MCF 10A (cell line): ENCODE measurements at regions not wholly inside any gene's neighbourhood (a gene's known extent, or its start where the extent isn't known, plus 50 kb on each side); places are given as distances from the start of the nearest gene placed in this dataset.

Source experiments
- BruUV-seq: library from RNA; stranded (reverse); fragments of 400-500 nt; replicated peaks from 2 replicates; lab custom pipeline; 2021; lab: Mats Ljungman, UMichigan
- CTCF ChIA-PET: fragments of 300-600 bp; sonication (Branson Sonifier 250); formaldehyde crosslinking; extraction: SDS; loops from one replicate; lab custom pipeline; 2021; ENCODE audit warnings: antibody characterized with exemption, inconsistent platforms; lab: Yijun Ruan, JAX
- POLR2A ChIA-PET: fragments of 300-600, 350-650 bp; sonication (Branson Sonifier 250); formaldehyde crosslinking; extraction: SDS; loops from one replicate; lab custom pipeline; 2020; ENCODE audit warnings: antibody characterized with exemption, inconsistent platforms; lab: Yijun Ruan, JAX
- DNase-seq: peaks from one replicate; pipeline ENCODE4 v3.0.0-alpha.2; 2018; ENCODE audit not compliant: unreplicated experiment
- H3K27ac Mint-ChIP-seq: one replicate; pipeline ENCODE4 v1.8.0; 2022; ENCODE audit warnings: mild to moderate bottlenecking, low read depth, mixed read lengths; ENCODE audit not compliant: unreplicated experiment
- H3K27me3 Mint-ChIP-seq: one replicate; pipeline ENCODE4 v1.8.0; 2022; ENCODE audit warnings: mixed read lengths; ENCODE audit not compliant: insufficient read depth, unreplicated experiment
- H3K36me3 Mint-ChIP-seq: one replicate; pipeline ENCODE4 v1.8.0; 2022; ENCODE audit warnings: mild to moderate bottlenecking, moderate library complexity, mixed read lengths; ENCODE audit not compliant: insufficient read depth, unreplicated experiment
- H3K4me1 Mint-ChIP-seq: one replicate; pipeline ENCODE4 v1.8.0; 2022; ENCODE audit warnings: mixed read lengths; ENCODE audit not compliant: insufficient read depth, unreplicated experiment
- H3K4me3 Mint-ChIP-seq: one replicate; pipeline ENCODE4 v1.8.0; 2022; ENCODE audit warnings: mild to moderate bottlenecking, moderate library complexity, mixed read lengths; ENCODE audit not compliant: unreplicated experiment
- H3K9me3 Mint-ChIP-seq: one replicate; pipeline ENCODE4 v1.8.0; 2022; ENCODE audit warnings: mixed read lengths; ENCODE audit not compliant: unreplicated experiment
- CTCF ChIP-seq: fragments of 200-600 bp; IDR thresholded peaks from one replicate; pipeline ENCODE4 v1.8.0; 2022; ENCODE audit warnings: antibody characterized with exemption, mild to moderate bottlenecking; ENCODE audit not compliant: unreplicated experiment
- intact Hi-C: fragments of 100-400 bp; cut with micrococcal nuclease; formaldehyde crosslinking; loops from 2 replicates; pipeline ENCODE4 v1.14.1; 2022

- intact Hi-C loops: no loop called here
- H3K36me3 Mint-ChIP-seq: no peaks in the 10 kb centered on the region
- no peak for TF ChIP-seq CTCF
- CTCF ChIA-PET: no interaction called here
- POLR2A ChIA-PET: no interaction called here
- peaks cover 19% of the 10 kb centered on the region for H3K4me1 Mint-ChIP-seq
- H3K9me3 Mint-ChIP-seq: no peaks in the 10 kb centered on the region
- no peak overlapping the region for H3K4me3 Mint-ChIP-seq
- no TSS peak for BruUV-seq
- H3K27ac Mint-ChIP-seq: no peak overlapping the region
- no peak for DNase-seq
- peaks cover 54% of the 10 kb centered on the region for H3K27me3 Mint-ChIP-seq
These were observed 284.4 kb upstream of the FOXF1 start for GRCh38 chr16:86225905-86226371.

DNA sequence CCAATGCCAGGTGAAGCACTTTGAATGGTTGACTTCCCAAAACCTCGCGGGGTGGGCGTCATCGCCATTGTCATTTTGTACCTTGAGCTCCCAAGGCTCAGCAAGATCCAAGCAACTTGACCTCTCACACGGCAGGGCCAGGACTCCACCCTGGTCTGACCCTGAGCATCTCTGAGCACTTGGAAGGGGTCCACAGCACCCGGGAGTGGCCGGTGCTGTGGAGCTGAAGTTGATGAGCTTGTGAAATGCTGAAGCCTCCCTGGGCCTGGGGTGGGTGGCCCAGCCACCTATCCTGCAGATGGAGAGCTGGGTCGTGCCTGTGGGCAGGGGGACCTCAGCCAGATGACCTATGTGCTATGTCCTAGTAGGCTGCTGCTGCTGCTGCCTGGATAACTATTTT is 283.3 kb upstream of the FOXF1 start:
- no peaks in the 10 kb centered on the region for H3K36me3 Mint-ChIP-seq
- peaks cover 45% of the 10 kb centered on the region for H3K27me3 Mint-ChIP-seq
- no peaks in the 10 kb centered on the region for H3K9me3 Mint-ChIP-seq
- H3K4me1 Mint-ChIP-seq: peaks cover 16% of the 10 kb centered on the region
- no peak overlapping the region for H3K4me3 Mint-ChIP-seq
- TF ChIP-seq CTCF: no peak
- DNase-seq: no peak
- POLR2A ChIA-PET: no interaction called here
- no peak overlapping the region for H3K27ac Mint-ChIP-seq
- intact Hi-C loops: no loop called here
- CTCF ChIA-PET: no interaction called here
- no TSS peak for BruUV-seq

DNA sequence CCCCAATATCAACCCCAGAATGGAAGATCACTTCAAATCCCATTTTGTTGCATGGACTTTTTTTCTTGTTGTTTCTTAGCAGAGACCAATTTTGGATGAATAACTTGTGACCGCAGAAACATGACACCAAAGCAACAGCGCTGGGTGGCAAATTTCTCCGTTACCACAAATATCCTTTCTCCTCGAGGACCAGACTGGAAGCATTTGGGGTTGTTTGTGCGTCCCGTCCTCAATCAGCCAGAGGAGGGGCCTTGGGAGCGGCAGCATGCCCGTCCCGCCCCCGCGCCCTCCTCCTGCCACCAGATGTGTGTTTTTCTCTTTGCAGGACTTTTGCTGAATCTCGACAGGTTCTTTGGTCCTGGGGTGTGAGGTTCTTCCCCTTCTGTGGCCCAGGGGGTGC is 282.5 kb upstream of the FOXF1 start:
- BruUV-seq: no TSS peak
- no peak overlapping the region for H3K27ac Mint-ChIP-seq
- intact Hi-C loops: no loop called here
- ChIA-PET CTCF (no interaction called here), POLR2A (no interaction called here)
- H3K27me3 Mint-ChIP-seq: peaks cover 45% of the 10 kb centered on the region
- no peak for DNase-seq
- no peaks in the 10 kb centered on the region for H3K36me3 Mint-ChIP-seq
- H3K4me3 Mint-ChIP-seq: no peak overlapping the region
- TF ChIP-seq CTCF: no peak
- no peaks in the 10 kb centered on the region for H3K9me3 Mint-ChIP-seq
- peaks cover 8% of the 10 kb centered on the region for H3K4me1 Mint-ChIP-seq

DNA sequence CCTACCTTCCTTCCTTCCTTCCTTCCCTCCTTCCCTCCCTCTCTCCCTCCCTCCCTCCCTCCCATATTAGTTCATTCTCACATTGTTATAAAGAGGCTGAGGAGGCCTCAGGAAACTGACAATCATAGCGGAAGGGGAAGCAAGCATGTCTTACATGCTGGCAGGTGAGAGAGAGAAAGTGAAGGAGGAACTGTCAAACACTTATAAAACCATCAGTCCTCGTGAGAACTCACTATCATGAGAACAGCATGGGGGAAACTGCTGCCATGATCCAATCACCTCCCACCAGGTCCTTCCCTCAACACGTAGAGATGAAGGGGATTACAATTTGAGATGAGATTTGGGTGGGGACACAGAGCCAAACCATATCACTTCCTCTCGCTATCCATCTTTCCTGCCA is 281.6 kb upstream of the FOXF1 start:
- no peak for TF ChIP-seq CTCF
- BruUV-seq: no TSS peak
- H3K9me3 Mint-ChIP-seq: no peaks in the 10 kb centered on the region
- intact Hi-C loops: no loop called here
- ChIA-PET CTCF (interaction anchor here (1.4 kb wide), 1 partner anchor 290 kb away, joined by 3 read pairs; no protein-coding TSS in a partner anchor), POLR2A (no interaction called here)
- no peak overlapping the region for H3K4me3 Mint-ChIP-seq
- no peaks in the 10 kb centered on the region for H3K36me3 Mint-ChIP-seq
- H3K27me3 Mint-ChIP-seq: peaks cover 43% of the 10 kb centered on the region
- H3K4me1 Mint-ChIP-seq: no peaks in the 10 kb centered on the region
- no peak for DNase-seq
- H3K27ac Mint-ChIP-seq: no peak overlapping the region
